ENCODE measurements at regions not wholly inside any gene's neighbourhood (a gene's known extent, or its start where the extent isn't known, plus 50 kb on each side); places are given as distances from the start of the nearest gene placed in this dataset.

DNA sequence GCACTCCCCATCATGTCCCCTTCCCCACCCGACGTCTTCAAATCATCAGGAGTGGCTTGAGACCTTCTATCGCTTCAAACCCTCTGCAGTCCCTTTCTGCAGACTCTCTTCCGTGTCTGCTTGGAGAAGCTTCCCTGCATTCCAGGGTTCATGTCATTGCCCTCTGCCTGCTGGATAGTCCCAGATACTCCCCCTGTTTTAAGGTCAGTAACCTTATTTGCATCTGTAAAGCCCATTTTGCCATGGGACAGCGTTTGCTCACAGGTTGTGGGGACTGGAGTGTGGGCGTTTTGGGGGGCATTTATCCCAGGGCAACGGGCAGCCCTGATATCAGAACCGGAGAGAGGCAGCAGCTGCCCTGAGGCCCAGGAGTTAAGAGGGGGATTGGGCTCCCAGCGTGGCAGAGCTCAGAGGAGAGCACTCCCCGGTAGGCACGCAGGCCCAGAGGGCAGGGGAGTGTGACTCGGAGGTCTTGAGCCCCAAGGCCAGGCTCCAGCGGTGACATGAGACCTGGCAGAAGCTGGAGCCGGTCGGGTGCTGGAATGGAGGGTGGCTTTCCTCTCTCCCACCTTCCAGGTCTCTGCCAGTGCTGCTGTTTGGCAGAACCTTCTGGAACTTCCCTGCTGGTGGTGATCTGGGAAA, 73.8 kb downstream of the RTP5 start:
- no peak for DNase-seq

DNA sequence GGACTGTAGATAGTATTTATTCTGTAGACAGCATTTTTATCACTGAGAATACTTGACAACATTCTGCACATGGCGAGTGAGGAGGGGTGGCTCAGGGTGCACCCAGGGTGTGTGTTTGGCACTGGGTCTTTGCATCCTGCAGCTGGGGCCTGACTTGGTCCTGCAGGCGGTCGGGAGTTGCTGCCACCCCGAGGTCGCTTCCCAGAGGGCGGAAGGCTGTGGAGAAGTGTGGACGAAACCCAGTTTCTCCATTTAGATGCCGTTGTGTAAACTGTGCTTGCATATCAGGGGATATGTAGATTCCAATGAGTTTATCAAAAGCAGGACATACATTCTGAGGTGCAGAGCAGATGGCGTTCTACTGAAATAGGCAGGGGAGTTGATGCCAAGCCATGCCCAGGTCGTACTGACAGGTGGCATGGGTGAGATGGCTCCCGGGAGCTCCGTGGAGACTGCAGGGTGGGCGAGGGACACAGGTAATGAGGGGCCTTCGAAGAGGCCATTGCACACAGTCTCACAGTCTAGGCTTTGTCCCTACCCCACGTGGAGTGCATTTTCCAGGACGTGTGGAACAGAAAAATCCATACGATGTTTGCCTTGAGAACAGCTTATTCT, 74.5 kb downstream of the RTP5 start:
- no peak for DNase-seq

GRCh38 chr2:241944821-241945220, 75.3 kb downstream of the RTP5 start:
- DNase-seq = no peak

DNA sequence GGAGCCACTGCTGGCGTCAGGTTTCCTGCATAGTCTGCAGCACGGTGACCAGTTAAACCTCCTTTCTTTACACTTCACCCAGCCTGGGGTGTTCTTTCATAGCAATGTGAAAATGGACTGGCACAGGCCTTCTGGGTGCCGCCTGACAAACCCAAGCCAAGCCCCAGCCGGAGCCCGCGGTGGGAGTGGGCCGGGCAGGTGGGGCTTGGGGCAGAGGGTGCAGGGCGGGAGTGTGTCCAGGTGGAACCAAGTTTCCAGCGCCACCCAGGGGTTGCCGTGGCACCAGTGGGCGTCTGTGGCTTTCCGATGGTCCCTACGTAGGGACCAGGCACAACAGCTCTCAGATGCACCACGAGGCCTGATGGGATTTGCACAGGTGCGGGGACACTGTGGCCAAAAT, 75.8 kb downstream of the RTP5 start:
- no peak for DNase-seq

DNA sequence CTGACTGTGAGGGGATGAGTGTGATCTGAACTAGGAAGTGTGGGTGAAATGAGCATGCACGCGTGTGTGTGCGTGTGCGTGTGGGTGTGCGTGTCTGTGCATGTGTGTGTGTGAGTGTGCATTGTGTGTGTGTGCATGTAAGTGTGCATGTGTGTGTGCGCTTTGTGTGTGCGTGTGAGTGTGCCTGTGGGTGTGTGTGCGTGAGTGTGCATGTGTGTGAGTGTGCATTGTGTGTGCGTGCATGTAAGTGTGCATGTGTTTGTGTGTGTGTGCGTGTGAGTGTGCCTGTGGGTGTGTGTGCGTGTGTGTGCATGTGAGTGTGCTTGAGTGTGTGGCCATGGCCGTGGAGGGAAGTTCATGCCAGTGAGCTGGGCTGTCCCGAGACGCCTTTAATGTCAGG, 76.3 kb downstream of the RTP5 start:
- no peak for DNase-seq

DNA sequence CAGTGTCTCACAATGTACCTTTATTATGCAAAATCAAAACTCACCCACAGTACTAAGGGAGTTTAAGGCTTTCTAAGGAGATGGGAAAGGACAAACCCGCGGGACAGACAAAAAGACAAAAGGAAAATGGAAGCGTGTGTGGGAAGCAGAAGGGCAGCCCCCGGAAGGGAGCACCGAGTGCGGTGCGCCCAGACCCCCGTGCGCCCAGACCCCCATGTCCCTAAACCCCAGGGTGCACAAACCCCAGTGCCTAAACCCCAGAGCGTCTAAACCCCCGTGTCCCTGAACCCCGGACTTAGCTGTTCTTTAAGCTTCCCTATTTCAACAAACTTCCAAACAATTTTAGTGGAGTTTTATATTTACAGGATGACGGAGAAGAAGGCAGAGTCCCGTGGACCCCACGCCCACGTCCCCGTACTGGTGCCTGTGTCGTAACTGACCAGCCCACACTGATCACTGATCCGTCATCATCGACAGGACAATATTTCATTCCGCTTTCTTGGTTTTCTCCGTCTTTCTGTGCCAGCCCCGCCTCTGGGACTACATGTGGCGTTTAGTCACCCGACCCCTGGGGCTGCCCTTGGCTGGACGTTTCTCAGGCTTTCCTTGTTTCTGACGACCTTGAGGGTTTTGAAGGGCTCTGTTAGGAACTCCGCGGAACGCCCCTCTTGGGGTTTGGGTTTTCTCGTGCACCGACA, 76.9 kb downstream of the RTP5 start:
- no peak for DNase-seq

GRCh38 chr2:241947004-241947350, 77.4 kb downstream of the RTP5 start:
- no peak for DNase-seq

GRCh38 chr2:241947401-241947800, 77.9 kb downstream of the RTP5 start:
- DNase-seq = no peak

DNA sequence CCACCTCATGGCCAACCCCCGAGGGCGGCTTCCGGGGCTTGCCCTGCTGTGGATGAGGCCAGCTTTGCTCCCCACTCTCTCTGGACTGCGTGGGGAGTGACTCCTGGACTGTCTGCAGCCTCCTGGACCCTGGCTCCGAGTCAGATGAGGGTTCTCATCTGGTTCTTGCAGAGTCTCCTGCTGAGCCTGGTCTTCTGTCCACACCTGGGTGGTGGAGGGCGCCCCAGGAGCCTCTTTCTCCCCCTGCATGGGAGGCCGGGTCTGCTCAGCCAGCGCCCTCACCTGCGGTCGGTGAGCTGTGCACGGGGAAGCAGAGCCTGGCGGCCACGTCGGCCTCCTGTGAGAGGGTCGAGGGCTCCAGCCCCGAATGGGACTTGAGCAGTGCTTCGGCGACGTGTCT, 78.3 kb downstream of the RTP5 start:
- DNase-seq = no peak

DNA sequence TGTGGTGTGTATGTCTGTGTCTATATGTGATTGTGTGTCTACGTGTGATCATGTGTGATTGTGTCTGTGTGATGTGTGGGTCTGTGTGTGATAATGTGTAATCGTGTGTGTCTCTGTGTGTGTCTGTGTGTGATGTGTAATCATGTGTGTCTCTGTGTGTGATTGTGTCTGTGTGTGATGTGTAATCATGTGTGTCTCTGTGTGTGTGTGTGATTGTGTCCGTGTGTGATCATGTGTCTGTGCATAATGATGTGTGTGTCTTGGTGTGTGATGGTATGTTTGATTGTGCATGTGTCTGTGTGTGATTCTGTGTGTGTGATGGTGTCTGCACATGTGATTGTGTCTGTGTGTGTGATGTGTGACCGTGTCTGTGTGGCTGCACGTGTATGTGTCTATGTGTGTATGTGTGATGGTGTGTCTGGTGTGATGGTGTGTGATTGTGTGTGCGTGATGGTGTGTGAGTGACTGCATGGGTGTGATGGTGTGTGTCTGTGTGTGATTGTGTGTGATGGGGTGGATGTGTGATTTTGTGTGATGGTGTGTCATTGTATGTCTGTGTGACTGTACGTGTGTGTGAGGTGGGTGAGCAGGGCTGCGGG, 78.9 kb downstream of the RTP5 start:
- DNase-seq = no peak

GRCh38 chr2:241948901-241949735, 79.6 kb downstream of the RTP5 start:
- DNase-seq = no peak

GRCh38 chr2:241949736-241950412, 80.3 kb downstream of the RTP5 start:
- no peak for DNase-seq

DNA sequence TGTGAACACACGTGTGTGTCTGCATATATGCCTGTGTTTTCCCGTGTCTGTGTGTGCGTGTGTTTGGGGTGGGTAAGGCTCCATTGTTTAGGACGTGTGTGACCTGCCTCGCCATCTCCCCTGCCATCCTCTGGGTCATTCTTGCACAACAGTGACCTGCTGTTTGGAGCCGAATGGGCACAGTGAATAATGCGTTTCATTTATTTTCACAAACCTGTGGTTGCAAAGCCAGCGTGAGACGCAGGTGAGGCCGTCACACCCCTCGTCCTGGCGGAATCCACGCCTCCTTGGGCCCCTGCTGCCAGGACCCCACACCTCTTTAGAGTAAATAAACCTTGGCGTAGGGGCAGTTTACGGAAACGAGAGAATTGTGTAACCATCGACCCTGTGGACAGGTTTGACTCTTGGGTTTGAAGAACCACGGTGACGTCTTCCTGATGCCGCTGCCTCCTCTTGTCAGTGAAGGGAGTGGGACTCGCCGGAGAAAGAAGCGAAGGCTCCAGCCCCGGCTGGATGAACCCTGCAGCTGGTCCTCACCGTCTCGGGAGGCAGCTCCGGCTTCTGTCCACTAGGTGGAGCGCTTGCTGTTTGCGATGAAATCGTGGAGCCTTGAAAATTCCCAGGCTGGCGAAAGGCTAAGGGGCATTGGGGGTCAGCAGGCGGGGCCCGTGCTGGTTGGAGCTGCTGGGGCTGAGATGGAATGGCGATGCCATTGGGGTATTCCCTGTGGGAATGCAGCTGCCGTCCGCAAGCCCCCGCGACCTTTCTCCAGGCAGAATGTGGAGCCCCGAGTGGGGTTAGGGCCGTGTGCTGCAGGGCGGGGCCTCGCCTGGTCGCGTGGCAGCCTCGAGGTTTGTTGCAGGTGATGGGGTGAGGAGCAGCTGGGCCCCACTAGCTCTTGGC, 81.1 kb downstream of the RTP5 start:
- peak; percentile 69 for DNase-seq

DNA sequence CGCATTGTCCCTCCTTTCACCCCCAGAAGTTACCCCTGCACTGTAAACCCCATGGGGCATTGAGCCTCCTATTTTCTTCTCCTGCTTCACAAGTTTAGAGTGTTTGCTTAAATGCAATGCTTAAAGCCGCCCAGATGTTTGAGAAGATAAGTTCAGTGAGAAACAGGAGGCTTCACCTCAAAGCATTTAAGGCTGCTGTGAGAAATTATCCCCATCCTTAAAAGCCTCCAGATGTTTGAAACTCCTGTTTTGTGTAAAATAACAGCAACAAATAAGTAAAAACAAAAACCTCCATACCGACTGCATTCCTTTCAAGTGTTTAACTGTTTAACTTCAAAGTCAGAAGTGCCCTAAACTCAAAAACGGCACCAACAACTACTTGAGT, 81.8 kb downstream of the RTP5 start:
- no peak for DNase-seq

DNA sequence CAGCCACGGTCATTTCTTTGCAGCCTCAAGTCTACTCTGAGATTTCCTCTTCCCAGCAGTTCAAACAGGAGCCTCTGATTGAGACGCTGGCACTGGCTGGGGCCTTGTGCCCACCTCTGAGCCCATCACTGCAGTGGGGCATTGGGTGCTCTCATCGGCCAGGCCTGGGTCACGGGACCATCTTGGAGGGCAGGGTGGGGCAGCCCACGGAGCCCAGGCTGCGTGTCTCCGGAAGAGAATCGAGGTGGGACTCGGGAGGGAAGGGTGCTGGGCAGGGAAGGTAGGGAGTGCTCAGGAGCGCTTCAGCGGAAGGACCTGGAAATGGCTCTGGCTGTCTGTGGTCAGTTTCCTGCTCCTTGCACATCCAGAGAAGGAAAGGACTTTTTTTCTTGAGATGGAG, 82.4 kb downstream of the RTP5 start:
- no peak for DNase-seq

DNA sequence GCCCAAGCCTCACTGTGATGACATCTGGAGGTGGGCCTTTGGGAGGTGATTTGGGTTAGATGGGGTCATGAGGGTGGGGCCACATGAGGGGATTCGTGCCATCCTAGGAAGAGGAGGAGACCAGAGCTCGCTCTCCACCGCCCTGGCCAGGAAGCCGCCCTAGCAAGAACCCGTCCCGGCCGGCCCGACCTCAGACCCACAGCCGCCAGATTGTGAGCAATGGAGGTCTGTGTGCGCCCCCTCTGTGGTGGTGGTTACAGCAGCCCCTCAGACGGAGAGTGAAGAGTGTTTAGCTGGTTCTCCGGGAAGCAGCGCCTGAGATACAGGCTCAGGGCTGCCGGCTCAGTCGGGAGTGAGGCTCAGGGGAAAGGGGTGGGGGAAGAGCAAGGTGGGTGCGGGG, 83.3 kb downstream of the RTP5 start:
- no peak for DNase-seq

DNA sequence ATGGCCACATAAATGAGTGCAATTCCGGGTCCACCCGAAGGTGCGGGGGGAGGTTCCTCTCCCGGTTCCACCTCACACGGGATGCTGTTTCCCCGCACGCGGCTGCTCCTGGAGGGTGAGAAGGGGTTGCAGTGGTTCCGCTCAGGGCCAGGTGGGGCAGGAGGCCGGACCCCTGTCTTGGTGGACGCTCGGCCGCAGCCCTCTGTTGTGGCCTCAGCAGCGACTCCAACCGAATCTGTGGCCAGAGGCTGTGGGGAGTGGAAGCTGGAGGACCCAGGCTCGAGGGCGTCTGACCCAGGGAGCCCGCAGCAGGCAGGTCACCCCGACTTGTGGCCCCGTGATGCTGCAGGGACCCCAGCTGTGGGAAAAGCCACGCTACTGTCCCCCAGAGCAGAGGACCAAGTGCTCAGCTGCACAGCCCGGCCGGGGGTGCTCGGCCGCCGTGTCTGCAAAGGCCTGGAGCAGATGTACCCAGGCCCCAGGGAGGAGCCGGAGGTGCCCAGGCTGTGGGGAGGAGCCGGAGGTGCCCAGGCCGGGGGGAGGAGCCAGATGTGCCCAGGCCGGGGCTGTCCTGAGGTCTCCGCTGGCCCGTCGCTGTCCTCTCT, 83.9 kb downstream of the RTP5 start:
- no peak for DNase-seq

DNA sequence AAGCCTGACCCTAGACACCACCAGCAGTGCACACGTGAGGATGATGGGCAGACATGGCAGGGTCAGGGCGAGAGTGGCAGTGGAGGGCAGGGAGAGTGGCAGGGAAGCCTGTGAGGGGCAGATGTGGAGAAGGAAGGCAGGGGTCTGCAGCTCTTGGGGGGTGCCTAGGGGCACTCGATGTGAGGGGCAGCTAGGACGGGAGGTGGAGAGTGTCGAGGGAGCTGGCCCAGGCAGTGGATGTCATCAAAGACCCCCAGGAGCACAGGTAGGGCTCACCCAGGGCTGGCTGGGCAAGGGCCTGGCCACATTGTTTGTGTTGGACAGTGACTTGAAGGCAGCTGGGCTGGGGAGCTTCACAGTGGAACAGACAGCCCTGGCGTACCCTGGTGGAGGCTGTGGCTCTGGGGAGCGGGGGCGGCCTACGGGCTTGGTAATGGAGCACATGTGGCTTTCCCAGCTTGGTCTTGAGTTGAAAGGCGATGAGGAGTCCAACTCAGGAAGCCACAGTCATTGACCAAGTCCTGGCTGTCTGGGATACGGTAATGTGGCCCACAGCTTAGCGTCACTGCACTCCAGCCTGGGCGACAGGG, 87.1 kb downstream of the RTP5 start:
- DNase-seq = no peak

DNA sequence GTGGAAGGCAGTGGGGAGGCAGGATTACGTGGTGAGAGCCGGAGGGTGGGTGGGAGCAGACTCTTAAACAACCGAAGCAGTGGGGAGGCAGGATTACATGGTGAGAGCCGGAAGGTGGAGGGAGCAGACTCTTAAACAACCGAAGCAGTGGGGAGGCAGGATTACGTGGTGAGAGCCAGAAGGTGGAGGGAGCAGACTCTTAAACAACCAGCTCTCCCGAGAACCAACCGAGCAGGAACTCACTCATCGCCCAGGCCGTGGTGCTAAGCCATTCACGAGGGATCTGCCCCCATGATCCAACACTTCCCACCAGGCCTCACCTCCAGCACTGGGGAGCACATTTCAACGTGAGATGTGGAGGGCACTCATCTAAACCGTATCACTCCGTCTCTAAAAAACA, 87.7 kb downstream of the RTP5 start:
- no peak for DNase-seq

DNA sequence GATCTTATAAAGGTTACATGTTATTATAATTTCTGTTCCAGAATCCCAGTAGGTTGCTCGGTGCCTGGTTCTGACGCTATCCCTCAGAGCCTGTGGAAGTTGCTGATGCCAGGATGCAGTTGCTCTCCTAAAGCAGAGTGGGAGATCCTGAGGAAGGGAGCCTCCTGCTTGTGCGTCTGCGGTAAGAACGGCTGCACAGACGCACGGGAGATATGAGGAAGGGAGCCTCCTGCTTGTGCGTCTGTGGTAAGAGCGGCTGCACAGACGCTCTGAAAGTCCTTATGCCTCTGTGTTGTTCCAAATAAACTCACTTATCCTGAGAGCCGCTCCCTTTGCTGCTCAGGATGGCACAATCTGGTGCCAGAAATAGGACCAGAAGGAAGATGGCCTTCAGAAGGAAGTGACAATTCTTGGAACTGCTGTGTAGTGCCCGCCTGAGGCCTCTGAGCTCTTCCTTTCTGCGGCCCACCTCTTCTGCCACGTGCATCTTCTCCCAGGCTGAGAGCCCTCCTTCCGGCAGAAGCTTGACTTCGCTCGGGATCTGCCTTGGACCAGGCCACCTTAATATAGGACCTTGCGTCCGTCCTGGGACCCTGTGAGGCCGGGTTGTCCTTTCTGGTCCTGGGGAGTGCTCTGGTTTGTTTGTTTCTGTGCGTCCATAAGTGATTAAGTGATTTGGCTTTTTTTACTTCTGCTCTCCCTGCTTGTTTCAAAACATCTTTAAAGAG, 89.5 kb downstream of the RTP5 start:
- DNase-seq = no peak

Data from right hindlimb (tissue), 1 donor.